GM21825 (cell line): ENCODE measurements at regions not wholly inside any gene's neighbourhood (a gene's known extent, or its start where the extent isn't known, plus 50 kb on each side); places are given as distances from the start of the nearest gene placed in this dataset.

Experiments used
- ATAC-seq: cut with Tn5 transposase; IDR thresholded peaks from one replicate; pipeline ENCODE4 v1.9.1; 2021; ENCODE audit warnings: mild to moderate bottlenecking, moderate library complexity; ENCODE audit not compliant: unreplicated experiment

DNA sequence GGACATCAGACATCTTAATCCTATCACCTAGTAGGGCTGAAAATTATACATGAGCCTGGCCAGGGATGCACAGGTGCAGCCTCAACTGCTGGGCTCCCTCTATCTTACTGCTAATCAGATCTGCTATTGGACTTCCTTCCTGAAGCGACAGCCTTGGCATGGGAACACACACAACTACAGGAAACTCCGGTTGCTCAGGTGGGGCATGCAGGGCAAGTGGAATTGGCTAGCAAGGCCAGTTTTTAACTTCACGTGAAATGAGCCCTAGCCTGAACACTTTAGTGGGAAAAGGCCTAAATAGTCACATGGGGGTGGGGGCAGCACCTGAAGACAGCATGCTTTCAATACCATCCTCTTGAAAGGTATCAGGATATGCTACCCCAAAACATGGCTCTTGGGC is 147.9 kb upstream of the NCKAP5 start:
- ATAC-seq = no peak

DNA sequence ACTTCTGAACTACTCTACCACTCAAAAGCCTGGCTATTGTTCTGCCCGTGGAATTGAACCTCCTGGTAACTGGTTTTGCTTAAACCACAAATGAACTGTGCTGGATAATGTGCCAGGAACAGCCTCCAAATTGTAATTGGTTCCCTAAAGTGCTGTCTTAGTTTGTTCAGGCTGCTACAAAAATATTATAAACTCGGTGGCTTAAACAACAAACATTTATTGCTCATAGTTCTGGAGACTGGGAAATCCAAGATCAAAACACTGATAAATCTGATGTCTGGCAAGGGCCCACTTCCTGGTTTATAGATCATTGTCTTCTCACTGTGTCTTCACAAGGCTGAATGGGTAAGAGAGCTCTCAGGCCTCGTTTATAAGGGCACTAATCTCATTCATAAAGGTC is 149.2 kb upstream of the NCKAP5 start:
- no peak for ATAC-seq

DNA sequence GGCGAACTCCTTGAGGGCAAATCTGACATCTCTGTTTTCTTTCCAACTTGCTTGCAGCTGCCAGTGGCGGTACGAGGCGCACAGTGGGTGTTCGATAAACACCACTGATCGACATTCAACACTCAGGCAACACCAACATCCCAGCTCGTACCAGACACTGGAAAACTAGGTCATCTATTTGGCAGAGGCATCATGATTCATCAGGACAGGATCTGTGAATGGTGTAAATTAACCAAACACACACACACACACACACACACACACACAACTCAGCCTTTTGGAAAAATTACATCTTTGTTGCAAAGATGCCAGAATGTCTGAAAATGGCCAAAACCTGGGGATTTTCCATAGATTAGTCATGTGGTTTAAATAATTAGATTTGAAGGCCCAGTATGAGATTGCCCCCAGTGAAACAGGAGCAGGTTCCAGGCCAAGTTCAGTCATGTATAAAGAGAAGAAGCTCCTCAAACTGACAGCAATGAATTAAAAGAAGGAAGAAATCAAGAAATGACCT is 150.5 kb upstream of the NCKAP5 start:
- ATAC-seq = no peak

DNA sequence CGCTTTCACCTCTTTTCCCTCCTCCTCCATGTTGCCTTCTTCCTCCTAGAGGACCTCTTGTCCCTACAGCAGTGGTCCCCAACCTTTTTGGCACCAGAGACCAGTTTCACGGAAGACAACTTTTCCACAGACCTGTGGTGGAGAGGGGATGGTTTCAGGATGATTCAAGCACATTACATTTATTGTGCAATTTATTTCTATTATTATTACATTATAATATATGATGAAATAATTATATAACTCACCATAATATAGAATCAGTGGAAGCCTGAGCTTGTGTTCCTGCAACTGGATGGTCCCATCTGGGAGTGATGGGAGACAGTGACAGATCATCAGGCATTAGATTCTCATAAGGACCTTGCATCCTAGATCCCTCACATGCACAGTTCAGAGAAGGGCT is 152.2 kb upstream of the NCKAP5 start:
- ATAC-seq = no peak

DNA sequence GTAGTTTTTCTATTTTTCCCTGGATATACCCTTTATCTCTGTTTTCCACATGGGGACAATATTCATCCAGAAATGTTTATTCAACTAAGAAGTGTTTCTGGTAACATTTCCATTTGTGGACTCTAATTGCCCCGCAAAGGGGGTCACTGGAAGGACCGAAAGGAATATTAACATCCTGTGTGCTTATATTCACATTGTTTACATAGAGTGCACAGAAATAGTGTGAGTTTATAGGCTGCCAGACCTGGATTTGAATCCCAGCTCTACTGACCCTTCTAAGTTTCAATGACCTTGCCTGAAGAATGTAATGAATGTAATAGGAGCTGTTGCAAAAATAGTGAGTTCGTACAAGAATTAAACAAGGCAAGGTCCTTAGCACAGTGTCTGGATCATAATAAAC is 152.9 kb upstream of the NCKAP5 start:
- no peak for ATAC-seq

DNA sequence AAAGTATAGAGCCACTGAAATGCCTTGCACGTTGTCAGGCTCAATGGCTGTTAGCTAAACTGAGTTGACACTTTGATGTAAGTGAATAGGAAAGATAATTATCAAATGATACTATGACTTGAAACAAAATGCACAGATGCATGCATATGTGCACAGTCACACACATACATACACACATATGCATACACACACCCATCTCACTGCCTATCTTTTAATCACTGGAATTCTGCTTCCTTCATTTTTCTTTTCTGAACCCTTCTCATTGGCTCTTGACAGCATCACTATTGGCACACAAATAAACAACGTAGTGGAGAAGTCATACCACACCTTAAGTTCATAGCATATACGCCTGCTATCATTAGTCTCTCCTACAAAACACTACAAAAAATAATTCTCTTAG is 154.9 kb upstream of the NCKAP5 start:
- no peak for ATAC-seq

DNA sequence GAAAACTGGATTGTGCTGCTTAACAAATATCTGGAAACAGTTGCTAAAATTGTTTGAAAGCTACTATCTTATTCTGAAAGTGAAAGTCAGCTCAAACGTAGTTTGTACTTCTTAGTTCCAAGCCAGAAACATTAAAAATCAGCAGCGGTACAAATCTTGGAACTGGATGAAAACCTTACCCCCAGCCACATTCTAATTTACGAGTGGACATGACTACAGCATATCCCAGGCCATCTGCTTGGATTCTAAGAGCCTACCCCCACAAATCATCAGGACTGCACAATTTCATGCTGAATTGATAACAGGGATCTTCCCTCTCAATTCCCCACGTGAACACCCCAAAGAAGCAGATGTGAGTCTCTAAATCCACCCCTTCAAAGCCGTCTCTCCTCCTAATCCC is 158.7 kb upstream of the NCKAP5 start:
- ATAC-seq = no peak

DNA sequence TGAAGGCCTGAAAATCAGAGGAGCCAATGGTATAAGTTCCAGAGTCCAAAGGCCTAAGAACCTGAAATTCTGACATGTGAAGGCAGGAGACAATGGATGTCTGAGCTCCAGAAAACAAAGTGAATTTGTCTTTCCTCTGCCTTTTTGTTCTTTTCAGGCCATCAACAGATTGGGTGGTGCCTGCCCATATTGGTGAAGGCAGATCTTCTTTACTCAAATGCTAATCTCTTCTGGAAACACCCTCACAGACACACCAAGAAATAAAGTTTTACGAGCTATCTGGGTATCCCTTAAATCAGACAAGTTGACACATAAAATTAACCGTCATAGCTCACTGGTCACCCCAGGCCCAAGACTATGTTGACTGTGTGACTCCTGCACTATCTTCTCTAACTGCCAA is 163.8 kb upstream of the NCKAP5 start:
- ATAC-seq = no peak

DNA sequence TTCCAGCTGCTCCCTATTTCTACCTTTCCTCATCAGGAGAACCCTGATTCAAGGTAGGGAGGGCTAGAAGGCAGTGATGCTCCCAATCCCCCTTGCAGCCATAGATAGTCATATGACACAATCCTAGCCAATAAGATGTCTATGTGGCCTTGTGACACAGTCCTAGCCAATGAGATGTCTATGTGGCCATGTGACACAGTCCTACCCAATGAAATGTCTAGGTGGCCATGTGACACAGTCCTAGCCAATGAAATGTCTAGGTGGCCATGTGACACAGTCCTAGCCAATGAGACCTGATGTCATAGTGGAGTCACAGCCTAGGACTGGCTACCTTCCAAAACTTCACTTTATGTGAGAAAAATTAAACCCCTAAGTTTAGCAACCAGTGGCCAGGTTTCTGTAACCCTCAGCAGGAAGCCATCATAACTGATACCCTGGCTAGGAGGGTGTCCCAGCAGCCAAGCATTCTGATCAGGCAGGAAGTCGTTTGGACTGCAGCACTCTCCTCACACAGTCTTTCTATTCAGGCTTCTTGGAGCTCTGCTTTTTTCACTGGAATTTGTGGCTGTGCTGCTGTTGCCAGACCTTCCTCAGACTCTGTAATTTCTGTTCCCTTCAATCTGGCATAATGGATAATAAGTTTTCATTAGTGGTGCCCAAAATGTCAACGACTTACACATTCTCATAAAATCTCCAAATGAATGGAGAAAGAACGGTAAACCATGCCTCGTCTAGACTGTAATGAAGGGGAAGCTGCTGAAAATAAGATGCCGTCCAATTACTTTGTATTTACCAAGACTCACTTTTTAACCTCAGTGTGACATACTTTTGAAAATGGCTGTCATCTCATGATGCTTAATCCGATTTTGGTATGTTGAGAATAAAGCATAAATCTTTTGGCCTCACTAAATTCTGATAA is 165.0 kb upstream of the NCKAP5 start:
- no peak for ATAC-seq

DNA sequence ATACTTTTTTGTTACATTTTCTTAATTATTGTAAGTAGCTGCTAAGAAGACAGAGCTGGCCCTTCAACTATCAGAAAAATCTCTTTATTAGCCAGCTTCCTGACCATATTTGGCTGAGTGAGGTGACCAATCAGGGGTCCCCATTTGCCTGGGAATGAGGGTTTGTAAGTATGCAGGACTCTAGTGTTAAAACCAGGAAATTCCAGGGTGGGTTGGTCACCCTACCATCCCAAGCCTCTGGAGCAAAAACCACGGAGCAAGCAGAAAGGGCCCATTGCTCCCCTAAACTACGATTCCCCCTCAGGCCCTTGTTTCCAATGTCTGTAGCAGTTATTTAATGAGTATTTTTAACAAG is 165.6 kb upstream of the NCKAP5 start:
- no peak for ATAC-seq

DNA sequence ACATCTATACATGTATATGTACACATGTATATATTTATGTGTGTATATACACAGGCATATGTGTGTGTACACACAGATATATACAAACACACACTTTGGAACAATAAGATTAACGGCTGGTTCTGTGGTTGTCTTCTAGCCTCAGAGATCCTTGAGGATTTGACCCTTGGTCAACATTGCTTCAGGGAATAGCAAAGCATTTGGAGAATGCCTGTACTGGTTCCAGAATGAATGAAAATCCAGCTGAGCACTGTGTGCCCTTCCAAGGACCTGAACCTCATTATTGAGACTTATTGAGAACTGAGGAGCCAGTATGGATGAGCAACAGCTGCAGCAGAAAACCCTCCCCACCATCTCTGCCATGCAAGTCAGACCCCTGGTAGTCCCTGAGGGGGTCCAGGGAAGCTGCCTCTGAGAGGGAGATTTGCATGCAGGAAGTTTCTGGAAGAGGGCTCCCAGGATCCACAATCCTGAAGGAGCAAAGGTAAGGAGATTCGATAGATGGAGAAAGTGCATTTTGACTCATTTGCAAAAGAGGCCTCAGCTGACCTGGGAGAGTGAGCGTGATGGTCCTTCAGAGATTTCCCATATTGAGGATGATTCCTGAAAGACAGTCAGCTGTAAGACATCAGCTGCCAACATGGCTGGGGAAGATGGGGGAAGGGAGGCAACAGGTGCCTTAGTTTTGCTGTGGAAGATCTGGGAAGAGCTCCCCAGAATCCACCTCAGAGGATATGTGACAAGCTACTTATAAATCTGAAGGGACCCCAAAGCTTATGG is 166.6 kb upstream of the NCKAP5 start:
- ATAC-seq = no peak

DNA sequence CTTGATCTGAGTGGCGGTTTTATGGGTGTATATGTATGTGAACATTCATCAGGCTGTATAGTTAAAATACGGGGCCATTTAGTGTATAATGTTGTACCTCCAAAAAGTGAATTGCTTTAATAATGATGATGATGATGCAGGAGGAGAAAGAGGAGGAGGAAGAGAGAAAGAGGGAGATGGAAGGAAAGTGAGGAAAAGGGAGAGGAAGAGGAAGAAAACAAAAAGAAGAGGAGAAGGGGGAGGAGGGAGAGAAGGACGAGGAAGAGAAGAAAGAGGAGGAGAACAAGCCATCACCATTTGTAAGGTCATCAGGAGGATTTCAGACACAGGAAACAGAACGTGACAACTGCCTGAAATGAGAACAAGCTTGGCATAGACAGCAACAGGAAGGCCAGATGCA is 168.4 kb upstream of the NCKAP5 start:
- ATAC-seq = no peak

DNA sequence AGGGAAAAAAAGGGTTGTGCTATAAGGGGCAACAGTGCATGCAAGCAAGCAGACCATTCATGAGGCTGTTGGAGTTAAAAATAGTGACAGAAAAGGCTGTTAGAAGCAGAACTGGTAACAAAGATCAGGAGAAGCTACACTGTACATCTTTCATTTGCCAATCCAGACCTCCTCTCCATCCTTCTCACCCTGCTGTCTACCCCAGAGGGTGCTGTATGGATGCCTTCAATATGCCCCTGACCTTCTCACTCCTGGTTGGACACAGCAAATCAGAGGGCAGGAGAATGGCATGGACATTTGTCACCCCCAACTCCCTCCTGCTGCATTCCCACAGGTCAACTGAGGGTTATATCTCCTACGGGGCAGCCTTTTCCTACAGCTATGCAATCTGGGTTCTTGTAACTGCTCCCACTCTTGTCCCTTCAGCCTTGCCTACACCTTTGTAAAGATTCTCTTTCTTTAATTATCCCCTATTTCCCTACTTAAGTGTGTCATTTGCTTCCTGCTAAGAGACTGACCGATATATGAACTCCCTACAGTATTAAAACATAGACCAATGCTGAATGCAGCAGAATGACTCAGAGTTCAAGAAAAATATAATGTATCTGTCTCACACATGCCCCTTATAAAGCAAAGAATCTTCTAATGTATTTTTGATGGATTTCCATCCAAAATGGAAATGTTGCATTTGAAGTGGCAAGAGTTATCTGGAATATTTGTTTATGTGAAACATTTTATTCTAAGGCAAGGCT is 169.2 kb upstream of the NCKAP5 start:
- no peak for ATAC-seq

DNA sequence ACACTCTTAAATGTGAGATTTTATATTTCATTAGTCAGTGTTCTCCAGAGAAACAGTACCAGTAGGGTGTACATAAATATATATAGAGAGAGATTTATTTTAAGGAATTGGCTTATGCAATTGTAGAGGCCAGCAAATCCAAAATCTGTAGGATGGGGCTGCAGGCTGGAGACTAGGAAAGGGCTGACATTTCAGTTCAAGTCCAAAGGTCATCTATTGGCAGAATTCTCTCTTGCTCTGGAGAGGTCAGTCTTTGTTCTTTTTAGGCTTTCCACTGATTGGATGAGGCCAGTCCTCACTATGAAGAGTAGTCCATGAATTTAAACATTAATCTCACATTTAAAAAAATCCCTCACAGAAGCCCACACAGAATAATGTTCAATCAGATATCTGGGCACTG is 170.8 kb upstream of the NCKAP5 start:
- no peak for ATAC-seq

DNA sequence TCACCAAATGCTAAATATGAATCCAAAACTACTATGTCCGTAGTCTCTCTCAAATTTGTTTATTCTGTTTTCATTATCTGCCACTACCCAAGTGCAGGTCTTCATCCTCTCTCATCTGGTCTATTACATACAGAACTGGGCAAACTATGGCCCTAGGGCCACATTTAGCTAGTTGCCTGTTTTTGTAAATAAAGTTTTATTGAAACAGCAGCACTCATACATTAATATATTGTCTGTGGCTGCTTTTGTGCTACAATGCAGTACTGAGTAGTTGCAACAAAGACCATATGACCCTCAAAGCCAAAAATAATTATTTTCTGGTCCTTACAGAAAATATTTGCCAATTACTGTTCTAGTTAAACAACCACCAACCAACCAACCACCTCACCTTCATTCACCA is 172.2 kb upstream of the NCKAP5 start:
- ATAC-seq = no peak

DNA sequence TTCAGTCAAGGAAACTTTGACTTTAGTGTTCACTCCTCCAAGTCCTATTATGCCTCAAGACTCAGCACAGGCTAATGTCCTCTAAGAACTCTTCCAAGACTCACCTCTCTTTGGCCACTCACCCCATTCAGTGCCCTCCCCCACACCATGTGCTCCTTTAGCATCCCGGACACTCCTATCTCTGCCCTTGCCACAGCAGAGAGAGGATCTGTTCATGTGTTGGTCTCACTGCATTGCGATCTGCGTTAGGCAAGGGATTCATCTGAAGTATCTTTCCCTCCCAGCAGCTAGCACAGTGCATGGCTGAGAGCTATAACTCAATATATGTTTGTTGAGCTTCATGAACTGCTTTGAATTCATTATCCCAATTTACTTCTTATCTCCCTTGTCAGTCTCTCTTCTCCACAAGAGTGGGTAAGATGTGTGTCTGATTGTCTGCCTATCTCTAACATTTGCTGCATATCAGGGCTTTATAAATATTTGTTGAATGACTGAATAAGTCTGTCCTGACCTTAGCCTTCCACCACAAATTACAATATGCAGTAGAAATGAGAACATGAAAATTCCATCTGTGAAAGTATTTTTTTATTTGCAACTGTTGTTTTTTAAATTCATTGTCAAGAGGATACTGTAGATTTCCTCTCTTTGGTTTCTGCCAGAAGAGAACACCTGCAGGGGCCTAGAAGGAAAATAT is 179.9 kb upstream of the NCKAP5 start:
- no peak for ATAC-seq

DNA sequence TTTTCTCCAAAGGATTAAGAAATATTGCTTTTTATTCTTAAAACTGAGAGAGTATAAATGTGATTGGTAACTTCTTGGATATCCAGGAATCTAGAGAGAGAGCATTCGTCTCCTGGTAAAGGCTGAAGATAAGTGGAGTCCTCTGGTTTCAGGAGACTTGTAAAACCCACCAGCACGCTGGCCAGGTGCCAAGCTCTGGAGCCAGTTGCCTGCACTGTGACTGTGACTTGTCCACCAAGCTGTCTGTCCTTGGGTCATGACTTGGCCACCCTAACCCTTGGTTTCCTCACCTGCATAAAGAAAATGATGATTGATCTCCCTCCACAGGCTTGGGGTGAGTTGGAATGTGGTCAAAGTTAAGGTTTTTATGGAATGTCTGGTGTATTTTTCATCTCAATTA is 185.4 kb upstream of the NCKAP5 start:
- no peak for ATAC-seq

DNA sequence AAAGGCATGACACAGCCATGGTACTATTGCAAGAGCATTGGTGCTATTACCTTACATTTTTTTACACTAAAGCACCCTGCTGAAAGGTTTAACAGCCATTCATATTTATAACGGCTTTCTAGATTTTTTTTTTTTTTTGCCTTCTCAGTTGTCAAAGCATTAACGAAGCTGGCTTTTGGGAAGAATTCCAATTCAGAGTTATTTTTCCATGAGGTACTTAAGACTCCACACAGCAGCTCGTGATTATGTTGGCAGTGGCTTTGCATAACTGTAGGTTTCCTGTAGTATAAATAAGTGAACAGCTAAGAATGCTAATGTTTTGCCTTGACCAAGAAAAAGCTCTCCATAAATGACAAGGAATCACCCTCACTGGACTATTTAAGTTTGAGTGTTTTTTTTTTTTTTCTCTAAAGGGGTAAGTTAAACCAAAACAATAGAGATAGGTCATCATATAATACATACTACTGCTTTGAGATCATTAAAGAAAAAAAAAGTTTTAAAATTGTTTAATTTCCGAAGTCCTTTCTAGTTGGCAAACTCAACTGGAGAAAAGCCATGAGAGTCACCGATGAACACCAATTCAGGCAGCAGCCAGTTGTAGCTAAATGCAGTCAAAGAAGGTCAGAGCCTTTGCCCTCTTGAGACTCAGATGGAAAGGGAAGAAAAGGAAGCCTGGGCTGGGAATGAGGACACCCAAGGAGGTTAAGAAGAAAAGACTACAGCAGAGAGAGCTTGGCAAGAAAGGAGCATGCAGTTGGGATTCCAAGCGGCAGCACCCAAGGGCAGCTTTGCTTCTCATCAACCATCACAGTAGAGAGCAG is 187.4 kb upstream of the NCKAP5 start:
- ATAC-seq = no peak

DNA sequence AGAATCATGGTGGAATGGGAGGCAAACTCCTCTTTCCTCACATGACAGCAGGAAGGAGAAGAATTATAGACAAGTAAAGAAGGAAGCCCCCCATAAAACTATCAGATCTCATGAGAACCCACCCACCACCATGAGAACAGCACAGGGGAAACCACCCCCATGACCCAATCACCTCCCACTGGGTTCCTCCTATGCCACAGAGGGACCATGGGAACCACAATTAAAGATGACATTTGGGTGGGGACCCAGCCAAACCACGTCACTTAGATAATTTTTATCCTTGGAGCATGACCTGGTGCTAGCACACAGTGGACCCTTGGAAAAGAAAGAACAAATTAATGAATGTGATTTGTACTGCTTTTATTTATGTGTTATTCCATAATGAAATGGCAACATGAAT is 188.6 kb upstream of the NCKAP5 start:
- ATAC-seq = no peak

DNA sequence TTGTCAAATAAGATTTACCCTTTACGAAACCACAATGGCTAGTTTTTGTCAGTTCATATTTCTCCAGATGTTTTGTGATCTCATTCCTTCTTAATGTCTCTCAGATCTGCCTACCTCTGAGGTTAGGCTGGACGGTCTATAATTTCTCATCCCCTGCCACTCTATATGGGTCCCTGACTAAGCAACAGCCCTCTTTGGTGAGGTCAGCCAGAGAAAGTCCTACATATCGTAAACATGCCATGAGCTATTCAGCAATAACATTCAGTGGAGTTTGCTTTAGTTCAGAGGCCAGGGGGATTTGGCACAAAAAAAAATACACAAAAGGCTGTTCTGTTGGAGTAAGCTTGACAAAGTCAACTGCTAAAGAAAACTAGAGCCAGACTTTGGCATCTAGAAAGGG is 192.1 kb upstream of the NCKAP5 start:
- no peak for ATAC-seq
